Kidney (tissue), 13 donors: ENCODE measurements at regions not wholly inside any gene's neighbourhood (a gene's known extent, or its start where the extent isn't known, plus 50 kb on each side); places are given as distances from the start of the nearest gene placed in this dataset.

Source experiments
- DNase-seq, 5 donors: peaks; one replicate each; pipeline ENCODE4 v3.0.0-alpha.2; 2013 to 2020
- FAIRE-seq: peaks from 2 replicates; lab custom pipeline; 2012; peaks lifted over from hg19 to GRCh38; lab: Jason Lieb, UNC
- H3K27ac ChIP-seq, 2 donors: one replicate each; pipeline ENCODE4 v1.7.0; 2013; ENCODE audit warnings: low read depth in 2 of 2, low read length in 2 of 2, inconsistent platforms in 1 of 2
- H3K27me3 ChIP-seq: one replicate; pipeline ENCODE4 v1.7.1; 2013; ENCODE audit warnings: low read length, inconsistent platforms; ENCODE audit not compliant: control insufficient read depth, insufficient read depth
- H3K36me3 ChIP-seq, 3 donors: one replicate each; pipeline versions ENCODE4 v1.7.0 to v1.7.1; 2013; ENCODE audit warnings: low read length in 3 of 3, control low read depth in 1 of 3, inconsistent platforms in 1 of 3; ENCODE audit not compliant: insufficient read depth in 3 of 3, control insufficient read depth in 2 of 3
- H3K4me1 ChIP-seq, 3 donors: one replicate each; pipeline versions ENCODE4 v1.7.0 to v1.7.1; 2013; ENCODE audit warnings: low read length in 3 of 3, inconsistent platforms in 1 of 3, low read depth in 1 of 3; ENCODE audit not compliant: control insufficient read depth in 2 of 3, insufficient read depth in 2 of 3
- H3K4me3 ChIP-seq, 3 donors: one replicate each; pipeline versions ENCODE4 v1.7.0 to v1.8.1; 2013; ENCODE audit warnings: low read length in 3 of 3, control low read depth in 1 of 3, inconsistent platforms in 1 of 3
- H3K9ac ChIP-seq, 3 donors: one replicate each; pipeline versions ENCODE4 v1.7.0 to v1.7.1; 2013; ENCODE audit warnings: low read length in 3 of 3, control low read depth in 1 of 3, inconsistent platforms in 1 of 3
- H3K9me3 ChIP-seq, 3 donors: one replicate each; pipeline versions ENCODE4 v1.7.0 to v1.7.1; 2013; ENCODE audit warnings: low read length in 3 of 3, control low read depth in 1 of 3, inconsistent platforms in 1 of 3; ENCODE audit not compliant: control insufficient read depth in 2 of 3, insufficient read depth in 1 of 3
- intact Hi-C: fragments of 100-400 bp; cut with DNase I; formaldehyde crosslinking; loops from one replicate; pipeline ENCODE4 v1.11.1; 2022
- TF ChIP-seq, protein P1 (sequence below): IDR thresholded peaks from 3 replicates; pipeline ENCODE4 v1.5.1; 2012; ENCODE audit warnings: mild to moderate bottlenecking, moderate library complexity, borderline replicate concordance; ENCODE audit not compliant: insufficient read depth; ENCODE audit errors: extremely low read depth
- donor health status: control.
- donor health status: control.
- donor health status: control.
- donor health status: control.
- donor health status: control.
- donor health status: DM: yes; HTN: yes; CAD: no.
- donor health status: Normal renal cell carcinoma (clear cell type).

DNA sequence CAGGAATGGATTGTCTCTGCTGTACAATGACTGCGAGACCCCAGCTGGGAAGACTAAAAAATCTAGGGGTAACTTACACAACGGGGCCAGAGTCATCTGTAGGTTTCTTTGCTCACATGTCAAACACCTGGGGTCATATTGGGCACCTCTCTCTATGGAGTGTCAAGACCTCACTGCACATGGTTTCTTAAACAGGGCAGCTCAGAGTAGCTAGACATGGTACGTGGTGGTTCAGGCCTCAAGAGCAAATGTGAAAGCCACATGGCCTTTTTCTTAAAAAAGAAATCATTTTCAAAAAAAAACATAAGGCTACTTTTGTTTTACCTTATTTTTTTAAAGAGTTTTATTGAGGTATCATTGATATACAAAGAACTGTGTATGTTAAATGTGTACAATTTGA is 162.2 kb upstream of the ITGB1 start:
- no peak overlapping the region for H3K4me3 ChIP-seq
- TF ChIP-seq, protein P1, sequence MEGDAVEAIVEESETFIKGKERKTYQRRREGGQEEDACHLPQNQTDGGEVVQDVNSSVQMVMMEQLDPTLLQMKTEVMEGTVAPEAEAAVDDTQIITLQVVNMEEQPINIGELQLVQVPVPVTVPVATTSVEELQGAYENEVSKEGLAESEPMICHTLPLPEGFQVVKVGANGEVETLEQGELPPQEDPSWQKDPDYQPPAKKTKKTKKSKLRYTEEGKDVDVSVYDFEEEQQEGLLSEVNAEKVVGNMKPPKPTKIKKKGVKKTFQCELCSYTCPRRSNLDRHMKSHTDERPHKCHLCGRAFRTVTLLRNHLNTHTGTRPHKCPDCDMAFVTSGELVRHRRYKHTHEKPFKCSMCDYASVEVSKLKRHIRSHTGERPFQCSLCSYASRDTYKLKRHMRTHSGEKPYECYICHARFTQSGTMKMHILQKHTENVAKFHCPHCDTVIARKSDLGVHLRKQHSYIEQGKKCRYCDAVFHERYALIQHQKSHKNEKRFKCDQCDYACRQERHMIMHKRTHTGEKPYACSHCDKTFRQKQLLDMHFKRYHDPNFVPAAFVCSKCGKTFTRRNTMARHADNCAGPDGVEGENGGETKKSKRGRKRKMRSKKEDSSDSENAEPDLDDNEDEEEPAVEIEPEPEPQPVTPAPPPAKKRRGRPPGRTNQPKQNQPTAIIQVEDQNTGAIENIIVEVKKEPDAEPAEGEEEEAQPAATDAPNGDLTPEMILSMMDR = no peak
- no peaks in the 10 kb centered on the region for H3K9me3 ChIP-seq
- no peaks in the 10 kb centered on the region for H3K36me3 ChIP-seq
- no peaks in the 10 kb centered on the region for H3K27me3 ChIP-seq
- H3K9ac ChIP-seq = no peak overlapping the region
- H3K4me1 ChIP-seq = peaks cover 0 to 5% (median 0%) of the 10 kb centered on the region in 3 donors
- DNase-seq (no peak), FAIRE-seq (no peak)
- intact Hi-C loops = no loop called here
- H3K27ac ChIP-seq = no peak overlapping the region

DNA sequence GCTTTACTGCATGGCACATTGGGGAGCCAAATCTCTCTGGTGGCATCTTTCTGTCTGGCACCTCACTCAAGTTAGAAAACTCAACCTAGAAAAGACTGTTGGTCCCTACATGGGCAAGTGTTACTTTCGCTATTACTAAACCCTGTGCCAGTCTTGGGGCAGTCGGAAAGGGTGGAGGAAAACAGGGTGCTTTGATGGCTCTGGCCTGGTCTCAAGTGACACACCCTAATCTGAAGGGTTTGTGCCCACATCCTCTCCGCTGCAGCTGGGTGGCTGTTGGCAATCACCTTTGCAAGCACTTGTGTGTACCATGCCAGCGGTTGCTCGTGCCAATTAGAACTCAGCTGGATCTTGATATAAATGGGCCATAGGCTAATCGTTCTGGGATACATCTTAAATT is 159.8 kb upstream of the ITGB1 start:
- TF ChIP-seq, protein P1 = no peak
- H3K4me3 ChIP-seq = no peak overlapping the region
- intact Hi-C loops = no loop called here
- no peaks in the 10 kb centered on the region for H3K27me3 ChIP-seq
- DNase-seq = no peak
- H3K9ac ChIP-seq = no peak overlapping the region
- no peak overlapping the region for H3K27ac ChIP-seq
- H3K36me3 ChIP-seq = no peaks in the 10 kb centered on the region
- peaks cover 0 to 5% (median 0%) of the 10 kb centered on the region in 3 donors for H3K4me1 ChIP-seq
- no peak for FAIRE-seq
- no peaks in the 10 kb centered on the region for H3K9me3 ChIP-seq

DNA sequence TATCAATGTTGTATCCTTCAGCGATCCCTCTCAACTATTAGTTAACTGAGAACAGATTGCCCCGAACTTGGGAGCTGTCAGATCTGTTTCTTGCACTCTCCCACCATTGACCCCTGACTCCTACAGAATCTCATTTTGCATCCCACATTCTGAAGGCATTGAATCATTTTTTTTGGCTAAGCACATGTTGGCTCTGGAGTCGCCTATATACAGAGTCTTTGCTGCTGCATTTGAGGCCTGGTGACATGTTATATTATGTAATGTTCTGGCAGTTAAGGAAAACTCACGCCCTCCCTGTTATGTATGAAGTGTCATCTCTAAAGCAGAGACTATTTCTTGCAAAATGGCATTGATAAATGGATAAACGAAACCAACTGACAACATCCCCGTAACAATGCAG is 159.2 kb upstream of the ITGB1 start:
- H3K27ac ChIP-seq = no peak overlapping the region
- intact Hi-C loops = no loop called here

More for the DNA sequence above, 159.2 kb upstream of the ITGB1 start:
- no peak overlapping the region for H3K4me3 ChIP-seq
- no peaks in the 10 kb centered on the region for H3K27me3 ChIP-seq
- FAIRE-seq (no peak), DNase-seq (no peak)
- TF ChIP-seq, protein P1 = no peak
- peaks cover 0 to 5% (median 0%) of the 10 kb centered on the region in 3 donors for H3K4me1 ChIP-seq
- H3K9ac ChIP-seq = no peak overlapping the region
- H3K9me3 ChIP-seq = no peaks in the 10 kb centered on the region
- H3K36me3 ChIP-seq = no peaks in the 10 kb centered on the region
